ENCODE measurements at regions not wholly inside any gene's neighbourhood (a gene's known extent, or its start where the extent isn't known, plus 50 kb on each side); places are given as distances from the start of the nearest gene placed in this dataset.

GRCh38 chr1:199901341-199901740, 126.2 kb upstream of the NR5A2 start:
- Histone ChIP-seq H3K27me3 (no peaks in the 10 kb centered on the region), H3K4me3 (no peak overlapping the region), H3K36me3 (no peaks in the 10 kb centered on the region), H3K4me1 (no peaks in the 10 kb centered on the region), H3K9me3 (no peaks in the 10 kb centered on the region), H3K27ac (no peak overlapping the region)
- TF ChIP-seq CTCF (IDR thresholded peaks at IDR 0.05), result no peak
- ATAC-seq (no peak), DNase-seq (no peak)
- intact Hi-C loops (cut with DNase I), result no loop called here

- ATAC-seq, result no peak
- Histone ChIP-seq H3K4me1 (no peaks in the 10 kb centered on the region), H3K27me3 (no peaks in the 10 kb centered on the region), H3K36me3 (no peaks in the 10 kb centered on the region), H3K27ac (no peak overlapping the region), H3K9me3 (no peaks in the 10 kb centered on the region), H3K4me3 (no peak overlapping the region)
- no peak for DNase-seq
- no peak for TF ChIP-seq CTCF (IDR thresholded peaks at IDR 0.05)
- intact Hi-C loops (cut with DNase I), result no loop called here
These were observed 120.1 kb upstream of the NR5A2 start for GRCh38 chr1:199907361-199907760.

GRCh38 chr1:199909137-199909536, 118.4 kb upstream of the NR5A2 start:
- no peak overlapping the region for H3K4me3 ChIP-seq
- H3K27me3 ChIP-seq, result no peaks in the 10 kb centered on the region
- TF ChIP-seq CTCF (IDR thresholded peaks at IDR 0.05), result no peak
- no peak overlapping the region for H3K27ac ChIP-seq
- no peaks in the 10 kb centered on the region for H3K4me1 ChIP-seq
- DNase-seq (no peak), ATAC-seq (no peak)
- intact Hi-C loops (cut with DNase I), result no loop called here
- no peaks in the 10 kb centered on the region for H3K9me3 ChIP-seq
- H3K36me3 ChIP-seq, result no peaks in the 10 kb centered on the region

- H3K27me3 ChIP-seq, result no peaks in the 10 kb centered on the region
- no peaks in the 10 kb centered on the region for H3K4me1 ChIP-seq
- H3K4me3 ChIP-seq, result no peak overlapping the region
- ATAC-seq, result no peak
- no peak for DNase-seq
- no peak overlapping the region for H3K27ac ChIP-seq
- no peaks in the 10 kb centered on the region for H3K9me3 ChIP-seq
- no peak for TF ChIP-seq CTCF (IDR thresholded peaks at IDR 0.05)
- intact Hi-C loops (cut with DNase I), result no loop called here
- no peaks in the 10 kb centered on the region for H3K36me3 ChIP-seq
These were observed 114.2 kb upstream of the NR5A2 start for GRCh38 chr1:199913318-199913717.

- no peaks in the 10 kb centered on the region for H3K9me3 ChIP-seq
- TF ChIP-seq CTCF (IDR thresholded peaks at IDR 0.05), result no peak
- no peak overlapping the region for H3K4me3 ChIP-seq
- no peak overlapping the region for H3K27ac ChIP-seq
- no peak for DNase-seq
- H3K27me3 ChIP-seq, result no peaks in the 10 kb centered on the region
- no peaks in the 10 kb centered on the region for H3K36me3 ChIP-seq
- no peaks in the 10 kb centered on the region for H3K4me1 ChIP-seq
- no peak for ATAC-seq
- intact Hi-C loops (cut with DNase I), result no loop called here
These were observed 113.0 kb upstream of the NR5A2 start for GRCh38 chr1:199914546-199914945.

GRCh38 chr1:199918196-199918769, 109.2 kb upstream of the NR5A2 start:
- no peak for TF ChIP-seq CTCF (IDR thresholded peaks at IDR 0.05)
- H3K9me3 ChIP-seq, result no peaks in the 10 kb centered on the region
- no peak overlapping the region for H3K4me3 ChIP-seq
- H3K4me1 ChIP-seq, result no peaks in the 10 kb centered on the region
- no peak overlapping the region for H3K27ac ChIP-seq
- no peaks in the 10 kb centered on the region for H3K27me3 ChIP-seq
- DNase-seq (no peak), ATAC-seq (no peak)
- no peaks in the 10 kb centered on the region for H3K36me3 ChIP-seq
- intact Hi-C loops (cut with DNase I), result no loop called here

Data from upper lobe of right lung (tissue), 1 donor.